ENCODE measurements at regions not wholly inside any gene's neighbourhood (a gene's known extent, or its start where the extent isn't known, plus 50 kb on each side); places are given as distances from the start of the nearest gene placed in this dataset.

DNA sequence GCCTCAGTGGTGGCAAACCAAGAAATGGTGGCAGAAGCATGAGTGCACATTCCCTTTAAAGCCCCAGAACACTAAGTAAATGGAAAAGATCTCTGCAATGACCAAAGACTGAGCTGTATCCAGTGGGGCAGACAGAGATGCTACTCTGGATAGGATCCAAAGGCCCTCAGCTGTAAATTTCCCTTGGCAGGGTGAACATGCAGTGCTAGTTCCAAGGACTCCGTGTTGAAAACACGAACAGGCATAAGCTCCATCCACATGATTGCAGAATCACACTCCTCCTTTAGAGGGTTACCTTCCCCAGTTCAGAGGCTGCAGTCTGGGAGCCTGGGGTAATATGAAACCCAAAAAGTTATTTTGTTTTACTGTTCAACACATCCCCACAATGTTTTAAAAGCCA is 98.6 kb upstream of the KLF7 start:
- TF ChIP-seq, protein P1, sequence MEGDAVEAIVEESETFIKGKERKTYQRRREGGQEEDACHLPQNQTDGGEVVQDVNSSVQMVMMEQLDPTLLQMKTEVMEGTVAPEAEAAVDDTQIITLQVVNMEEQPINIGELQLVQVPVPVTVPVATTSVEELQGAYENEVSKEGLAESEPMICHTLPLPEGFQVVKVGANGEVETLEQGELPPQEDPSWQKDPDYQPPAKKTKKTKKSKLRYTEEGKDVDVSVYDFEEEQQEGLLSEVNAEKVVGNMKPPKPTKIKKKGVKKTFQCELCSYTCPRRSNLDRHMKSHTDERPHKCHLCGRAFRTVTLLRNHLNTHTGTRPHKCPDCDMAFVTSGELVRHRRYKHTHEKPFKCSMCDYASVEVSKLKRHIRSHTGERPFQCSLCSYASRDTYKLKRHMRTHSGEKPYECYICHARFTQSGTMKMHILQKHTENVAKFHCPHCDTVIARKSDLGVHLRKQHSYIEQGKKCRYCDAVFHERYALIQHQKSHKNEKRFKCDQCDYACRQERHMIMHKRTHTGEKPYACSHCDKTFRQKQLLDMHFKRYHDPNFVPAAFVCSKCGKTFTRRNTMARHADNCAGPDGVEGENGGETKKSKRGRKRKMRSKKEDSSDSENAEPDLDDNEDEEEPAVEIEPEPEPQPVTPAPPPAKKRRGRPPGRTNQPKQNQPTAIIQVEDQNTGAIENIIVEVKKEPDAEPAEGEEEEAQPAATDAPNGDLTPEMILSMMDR (IDR thresholded peaks at IDR 0.05; ENCODE audit: insufficient read depth, low read length, poor library complexity, severe bottlenecking), result no peak
- TF ChIP-seq EZH2phosphoT487 (conservative IDR thresholded peaks at IDR 0.05; ENCODE audit: low read length), result no peak

Data from SU-DHL-6 (cell line).